Nucleus accumbens (tissue), 56 donors: ENCODE measurements at regions not wholly inside any gene's neighbourhood (a gene's known extent, or its start where the extent isn't known, plus 50 kb on each side); places are given as distances from the start of the nearest gene placed in this dataset.
A peak's percentile ranks its signal among the peaks of the same experiment; 100 is the strongest.

Source experiments
- DNase-seq, 56 donors: peaks; one replicate each; lab custom pipeline; 2025; lab: John Stamatoyannopoulos, UW

- no peak for DNase-seq
These were observed 119.6 kb upstream of the DIO3 start for GRCh38 chr14:101441710-101442109.

GRCh38 chr14:101442451-101442850 lies 118.8 kb upstream of the DIO3 start:
- no peak for DNase-seq

GRCh38 chr14:101444116-101444515 lies 117.2 kb upstream of the DIO3 start:
- no peak for DNase-seq

GRCh38 chr14:101445278-101445677 lies 116.0 kb upstream of the DIO3 start:
- no peak for DNase-seq

GRCh38 chr14:101446387-101446969 lies 114.8 kb upstream of the DIO3 start:
- no peak for DNase-seq

GRCh38 chr14:101449114-101449513 lies 112.2 kb upstream of the DIO3 start:
- no peak for DNase-seq

GRCh38 chr14:101451166-101451565 lies 110.1 kb upstream of the DIO3 start:
- DNase-seq = no peak

- DNase-seq = no peak
These were observed 108.1 kb upstream of the DIO3 start for GRCh38 chr14:101453225-101453624.

GRCh38 chr14:101454229-101454628 lies 107.1 kb upstream of the DIO3 start:
- no peak for DNase-seq

- peak in 2 of 56 donors; percentile 38 to 41 for DNase-seq
These were observed 104.8 kb upstream of the DIO3 start for GRCh38 chr14:101456246-101457175.

- no peak for DNase-seq
These were observed 103.9 kb upstream of the DIO3 start for GRCh38 chr14:101457301-101457935.

GRCh38 chr14:101457936-101458740 lies 103.2 kb upstream of the DIO3 start:
- DNase-seq = peak in 2 of 56 donors; percentile 20 to 43

- DNase-seq = no peak
These were observed 102.3 kb upstream of the DIO3 start for GRCh38 chr14:101458741-101459550.

GRCh38 chr14:101459551-101459900 lies 101.8 kb upstream of the DIO3 start:
- no peak for DNase-seq

GRCh38 chr14:101460521-101460920 lies 100.8 kb upstream of the DIO3 start:
- DNase-seq = no peak

GRCh38 chr14:101460986-101461750 lies 100.1 kb upstream of the DIO3 start:
- no peak for DNase-seq

GRCh38 chr14:101461891-101462290 lies 99.4 kb upstream of the DIO3 start:
- no peak for DNase-seq

GRCh38 chr14:101462726-101463565 lies 98.3 kb upstream of the DIO3 start:
- no peak for DNase-seq
